ENCODE measurements at regions not wholly inside any gene's neighbourhood (a gene's known extent, or its start where the extent isn't known, plus 50 kb on each side); places are given as distances from the start of the nearest gene placed in this dataset.

DNA sequence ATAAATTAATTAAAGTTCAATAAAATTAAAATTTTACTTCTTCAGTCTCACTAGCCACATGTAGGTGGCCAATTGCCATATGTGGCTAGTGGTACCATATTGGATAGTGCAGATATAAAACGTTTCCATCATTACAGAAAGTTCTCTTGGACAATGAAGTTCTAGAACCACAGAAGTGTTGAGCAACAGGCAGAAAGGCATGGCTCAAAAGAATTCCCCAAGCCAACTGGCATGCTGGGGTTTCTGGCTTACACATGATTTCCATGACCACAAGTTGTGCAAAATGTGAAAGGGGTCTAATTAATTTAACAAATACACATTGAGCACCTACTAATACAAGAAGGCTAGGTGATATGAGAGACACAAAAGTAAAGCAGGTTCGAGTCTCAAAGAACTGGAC, 72.2 kb upstream of the CDC42BPA start:
- CTCF ChIA-PET: no interaction called here
- no peaks in the 10 kb centered on the region for H3K9me3 ChIP-seq
- no peak overlapping the region for H3K4me3 ChIP-seq (ENCODE audit: low read depth in 2 of 2, low read length in 1 of 2)
- no peaks in the 10 kb centered on the region for H3K9me2 ChIP-seq
- no peaks in the 10 kb centered on the region for H3K4me1 ChIP-seq (ENCODE audit: control insufficient read depth in 1 of 2, insufficient read depth in 2 of 2, low read depth in 1 of 2, low read length in 1 of 2)
- H4K20me1 ChIP-seq (ENCODE audit: insufficient read depth): no peaks in the 10 kb centered on the region
- no peaks in the 10 kb centered on the region for H3F3A ChIP-seq (replicated peaks; ENCODE audit: insufficient read depth)
- H3K9ac ChIP-seq: no peak overlapping the region
- POLR2A ChIA-PET: no interaction called here
- TF ChIP-seq USF1 (IDR thresholded peaks at IDR 0.05; ENCODE audit: borderline replicate concordance, low read depth) (no peak), SMC3 (IDR thresholded peaks at IDR 0.05; ENCODE audit: low read depth, low read length) (no peak), FOXJ3 (CRISPR knock-in tag; IDR thresholded peaks at IDR 0.05) (no peak), GABPA (IDR thresholded peaks at IDR 0.05; ENCODE audit: low read depth) (no peak), NFIC (IDR thresholded peaks at IDR 0.05; ENCODE audit: borderline replicate concordance) (no peak), TAF1 (IDR thresholded peaks at IDR 0.05; ENCODE audit: borderline replicate concordance, low read depth, low read length) (no peak), TCF12 (IDR thresholded peaks at IDR 0.05) (no peak), IRF3 (IDR thresholded peaks at IDR 0.05; ENCODE audit: low read depth, low read length) (no peak), MAX (IDR thresholded peaks at IDR 0.05; ENCODE audit: low read depth) (no peak), FOSL2 (IDR thresholded peaks at IDR 0.05; ENCODE audit: borderline replicate concordance, low read depth) (no peak), EP300 (IDR thresholded peaks at IDR 0.05; ENCODE audit: borderline replicate concordance in 1 of 2, low read depth in 1 of 2, low read length in 1 of 2) (no peak), TEAD4 (IDR thresholded peaks at IDR 0.05; ENCODE audit: borderline replicate concordance, insufficient read depth) (no peak), RFX5 (IDR thresholded peaks at IDR 0.05; ENCODE audit: low read length) (no peak), SIN3A (IDR thresholded peaks at IDR 0.05; ENCODE audit: borderline replicate concordance, low read depth, low read length) (no peak), JUND (IDR thresholded peaks at IDR 0.05) (no peak), NRF1 (IDR thresholded peaks at IDR 0.05; ENCODE audit: low read depth, low read length) (no peak), USF2 (IDR thresholded peaks at IDR 0.05; ENCODE audit: borderline replicate concordance, low read depth, low read length) (no peak)
- no peak for DNase-seq
- H3K79me2 ChIP-seq (ENCODE audit: insufficient read depth): no peaks in the 10 kb centered on the region
- no peak overlapping the region for H2AFZ ChIP-seq (ENCODE audit: low read depth)
- no peak overlapping the region for H3K4me2 ChIP-seq
- no peaks in the 10 kb centered on the region for H3K36me3 ChIP-seq (replicated peaks in 1 of 2; ENCODE audit: control insufficient read depth in 1 of 2, insufficient read depth in 2 of 2, low read length in 1 of 2)
- H3K27me3 ChIP-seq (ENCODE audit: insufficient read depth): no peaks in the 10 kb centered on the region
- no peak overlapping the region for H3K27ac ChIP-seq (ENCODE audit: low read depth in 2 of 2, low read length in 1 of 2)
- WGBS (ENCODE audit: low lambda C conversion rate): 34% methylated on average over 2 of the region's 2 CpGs
